ENCODE measurements at regions not wholly inside any gene's neighbourhood (a gene's known extent, or its start where the extent isn't known, plus 50 kb on each side); places are given as distances from the start of the nearest gene placed in this dataset.
A peak's percentile ranks its signal among the peaks of the same experiment; 100 is the strongest.
"Not testable (repeated sequence)": the region's sequence is repeated elsewhere in the genome, so short reads cannot be mapped to it uniquely, and the experiment has no call there.

- no peak for DNase-seq (ENCODE audit: low read depth in 2 of 2)
These were observed 82.6 kb upstream of the CNIH3 start for GRCh38 chr1:224533517-224533916.

- no peak for DNase-seq (ENCODE audit: low read depth in 2 of 2)
These were observed 81.4 kb upstream of the CNIH3 start for GRCh38 chr1:224534731-224535130.

GRCh38 chr1:224535641-224536040, 80.5 kb upstream of the CNIH3 start:
- DNase-seq (ENCODE audit: low read depth in 2 of 2), result no peak

GRCh38 chr1:224539971-224540370, 76.1 kb upstream of the CNIH3 start:
- DNase-seq (ENCODE audit: low read depth in 2 of 2), result no peak

- DNase-seq (ENCODE audit: low read depth in 2 of 2), result no peak
These were observed 75.6 kb upstream of the CNIH3 start for GRCh38 chr1:224540535-224540934.

GRCh38 chr1:224541072-224541790, 74.9 kb upstream of the CNIH3 start:
- no peak for DNase-seq (ENCODE audit: low read depth in 2 of 2)

GRCh38 chr1:224541901-224542630, 74.1 kb upstream of the CNIH3 start:
- no peak for DNase-seq (ENCODE audit: low read depth in 2 of 2)

GRCh38 chr1:224542783-224543440, 73.2 kb upstream of the CNIH3 start:
- peak; percentile 97 to 98 for DNase-seq (ENCODE audit: low read depth in 2 of 2)

GRCh38 chr1:224543453-224543852, 72.7 kb upstream of the CNIH3 start:
- DNase-seq (ENCODE audit: low read depth in 2 of 2), result no peak

- peak; percentile 80 to 82 for DNase-seq (ENCODE audit: low read depth in 2 of 2)
These were observed 71.6 kb upstream of the CNIH3 start for GRCh38 chr1:224544346-224545110.

- no peak for DNase-seq (ENCODE audit: low read depth in 2 of 2)
These were observed 70.5 kb upstream of the CNIH3 start for GRCh38 chr1:224545571-224545970.

GRCh38 chr1:224548676-224549075, 67.4 kb upstream of the CNIH3 start:
- DNase-seq (ENCODE audit: low read depth in 2 of 2), result no peak

- DNase-seq (ENCODE audit: low read depth in 2 of 2), result not testable (repeated sequence)
These were observed 64.9 kb upstream of the CNIH3 start for GRCh38 chr1:224551189-224551588.

GRCh38 chr1:224554056-224554455, 62.1 kb upstream of the CNIH3 start:
- DNase-seq (ENCODE audit: low read depth in 2 of 2), result no peak

GRCh38 chr1:224554620-224555259, 61.4 kb upstream of the CNIH3 start:
- no peak for DNase-seq (ENCODE audit: low read depth in 2 of 2)

GRCh38 chr1:224558904-224559303, 57.2 kb upstream of the CNIH3 start:
- no peak for DNase-seq (ENCODE audit: low read depth in 2 of 2)

- DNase-seq (ENCODE audit: low read depth in 2 of 2), result peak; percentile 68 to 71
These were observed 56.0 kb upstream of the CNIH3 start for GRCh38 chr1:224559981-224560728.

GRCh38 chr1:224562881-224563280, 53.2 kb upstream of the CNIH3 start:
- peak in 1 of 2 experiments; percentile 28 for DNase-seq (ENCODE audit: low read depth in 2 of 2)

GRCh38 chr1:224563666-224564065, 52.5 kb upstream of the CNIH3 start:
- no peak for DNase-seq (ENCODE audit: low read depth in 2 of 2)

- no peak for DNase-seq (ENCODE audit: low read depth in 2 of 2)
These were observed 51.5 kb upstream of the CNIH3 start for GRCh38 chr1:224564454-224565084.

All from fibroblast of skin of left quadriceps (primary cell).